ENCODE measurements at regions not wholly inside any gene's neighbourhood (a gene's known extent, or its start where the extent isn't known, plus 50 kb on each side); places are given as distances from the start of the nearest gene placed in this dataset.
"Not testable (repeated sequence)": the region's sequence is repeated elsewhere in the genome, so short reads cannot be mapped to it uniquely, and the experiment has no call there.

DNA sequence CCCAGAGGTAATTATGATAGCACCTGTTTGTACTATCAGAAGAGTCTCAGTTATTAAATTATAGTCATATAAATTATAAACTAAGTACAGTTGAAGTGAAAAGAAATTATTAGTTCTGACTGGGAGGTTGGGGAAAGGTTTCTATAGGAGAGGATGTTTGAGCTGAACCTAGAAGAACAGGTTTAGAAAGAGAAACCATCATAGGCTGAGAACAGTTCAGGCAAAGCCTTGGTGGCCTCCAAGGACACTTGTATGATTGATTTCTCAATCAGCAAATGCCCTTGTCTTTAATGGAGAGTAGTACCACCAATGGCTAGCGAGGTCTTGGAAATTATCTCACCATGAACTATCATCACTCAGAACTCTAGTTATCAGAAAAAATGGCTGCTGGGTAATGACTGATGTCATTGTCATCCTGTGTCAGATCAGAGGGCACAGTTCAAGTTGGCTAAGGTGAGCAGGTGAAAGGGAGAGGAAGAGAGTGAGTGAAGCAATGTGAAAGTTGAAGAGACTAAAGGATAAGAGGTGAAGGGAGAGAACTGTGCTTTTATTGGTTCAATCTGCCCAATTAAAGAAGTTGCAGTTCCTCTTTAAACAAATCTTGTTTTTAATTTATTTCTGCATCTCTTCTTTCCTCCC lies 105.8 kb upstream of the NBPF8 start:
- H3K36me3 ChIP-seq (ENCODE audit: insufficient read depth, low read length); H3K4me3 ChIP-seq (ENCODE audit: insufficient read depth, low read length); H3K9me3 ChIP-seq (ENCODE audit: low read depth, low read length); DNase-seq (ENCODE audit: insufficient read length, low spot score, missing footprints); H3K79me2 ChIP-seq (ENCODE audit: insufficient read depth, low read length); H3K4me2 ChIP-seq (ENCODE audit: insufficient read depth, low read length); H2AFZ ChIP-seq (ENCODE audit: low read length); H4K20me1 ChIP-seq (ENCODE audit: insufficient read depth, low read length); H3K4me1 ChIP-seq (ENCODE audit: insufficient read depth, low read length); H3K27me3 ChIP-seq (ENCODE audit: insufficient read depth, low read length); H3K27ac ChIP-seq (ENCODE audit: low read depth, low read length): not testable (repeated sequence)

GRCh38 chr1:120305046-120305445 lies 109.8 kb upstream of the NBPF8 start:
- not testable (repeated sequence) for H3K4me3 ChIP-seq (ENCODE audit: insufficient read depth, low read length); H2AFZ ChIP-seq (ENCODE audit: low read length); H3K4me1 ChIP-seq (ENCODE audit: insufficient read depth, low read length); H3K4me2 ChIP-seq (ENCODE audit: insufficient read depth, low read length); H3K79me2 ChIP-seq (ENCODE audit: insufficient read depth, low read length); H4K20me1 ChIP-seq (ENCODE audit: insufficient read depth, low read length); H3K9me3 ChIP-seq (ENCODE audit: low read depth, low read length); DNase-seq (ENCODE audit: insufficient read length, low spot score, missing footprints); H3K27ac ChIP-seq (ENCODE audit: low read depth, low read length); H3K27me3 ChIP-seq (ENCODE audit: insufficient read depth, low read length); H3K36me3 ChIP-seq (ENCODE audit: insufficient read depth, low read length)

- not testable (repeated sequence) for H3K27ac ChIP-seq (ENCODE audit: low read depth, low read length); H3K4me1 ChIP-seq (ENCODE audit: insufficient read depth, low read length); H3K4me2 ChIP-seq (ENCODE audit: insufficient read depth, low read length); H3K36me3 ChIP-seq (ENCODE audit: insufficient read depth, low read length); H3K27me3 ChIP-seq (ENCODE audit: insufficient read depth, low read length); H3K4me3 ChIP-seq (ENCODE audit: insufficient read depth, low read length); H2AFZ ChIP-seq (ENCODE audit: low read length); H3K9me3 ChIP-seq (ENCODE audit: low read depth, low read length); H3K79me2 ChIP-seq (ENCODE audit: insufficient read depth, low read length); H4K20me1 ChIP-seq (ENCODE audit: insufficient read depth, low read length); DNase-seq (ENCODE audit: insufficient read length, low spot score, missing footprints)
These were observed 110.5 kb upstream of the NBPF8 start for GRCh38 chr1:120304341-120304740.

GRCh38 chr1:120299433-120300057 lies 115.3 kb upstream of the NBPF8 start:
- H4K20me1 ChIP-seq (ENCODE audit: insufficient read depth, low read length); H3K9me3 ChIP-seq (ENCODE audit: low read depth, low read length); H2AFZ ChIP-seq (ENCODE audit: low read length); H3K4me3 ChIP-seq (ENCODE audit: insufficient read depth, low read length); H3K79me2 ChIP-seq (ENCODE audit: insufficient read depth, low read length); H3K27ac ChIP-seq (ENCODE audit: low read depth, low read length); H3K27me3 ChIP-seq (ENCODE audit: insufficient read depth, low read length); H3K4me2 ChIP-seq (ENCODE audit: insufficient read depth, low read length); H3K4me1 ChIP-seq (ENCODE audit: insufficient read depth, low read length); H3K36me3 ChIP-seq (ENCODE audit: insufficient read depth, low read length); DNase-seq (ENCODE audit: insufficient read length, low spot score, missing footprints): not testable (repeated sequence)

GRCh38 chr1:120298487-120298886 lies 116.3 kb upstream of the NBPF8 start:
- H3K27ac ChIP-seq (ENCODE audit: low read depth, low read length); H3K4me2 ChIP-seq (ENCODE audit: insufficient read depth, low read length); H3K79me2 ChIP-seq (ENCODE audit: insufficient read depth, low read length); H4K20me1 ChIP-seq (ENCODE audit: insufficient read depth, low read length); H3K4me3 ChIP-seq (ENCODE audit: insufficient read depth, low read length); H3K36me3 ChIP-seq (ENCODE audit: insufficient read depth, low read length); DNase-seq (ENCODE audit: insufficient read length, low spot score, missing footprints); H3K9me3 ChIP-seq (ENCODE audit: low read depth, low read length); H3K27me3 ChIP-seq (ENCODE audit: insufficient read depth, low read length); H3K4me1 ChIP-seq (ENCODE audit: insufficient read depth, low read length); H2AFZ ChIP-seq (ENCODE audit: low read length): not testable (repeated sequence)

- DNase-seq (ENCODE audit: insufficient read length, low spot score, missing footprints); H3K79me2 ChIP-seq (ENCODE audit: insufficient read depth, low read length); H3K4me1 ChIP-seq (ENCODE audit: insufficient read depth, low read length); H2AFZ ChIP-seq (ENCODE audit: low read length); H3K27ac ChIP-seq (ENCODE audit: low read depth, low read length); H3K27me3 ChIP-seq (ENCODE audit: insufficient read depth, low read length); H3K4me3 ChIP-seq (ENCODE audit: insufficient read depth, low read length); H3K36me3 ChIP-seq (ENCODE audit: insufficient read depth, low read length); H3K4me2 ChIP-seq (ENCODE audit: insufficient read depth, low read length); H4K20me1 ChIP-seq (ENCODE audit: insufficient read depth, low read length); H3K9me3 ChIP-seq (ENCODE audit: low read depth, low read length): not testable (repeated sequence)
These were observed 117.4 kb upstream of the NBPF8 start for GRCh38 chr1:120297345-120297953.

DNA sequence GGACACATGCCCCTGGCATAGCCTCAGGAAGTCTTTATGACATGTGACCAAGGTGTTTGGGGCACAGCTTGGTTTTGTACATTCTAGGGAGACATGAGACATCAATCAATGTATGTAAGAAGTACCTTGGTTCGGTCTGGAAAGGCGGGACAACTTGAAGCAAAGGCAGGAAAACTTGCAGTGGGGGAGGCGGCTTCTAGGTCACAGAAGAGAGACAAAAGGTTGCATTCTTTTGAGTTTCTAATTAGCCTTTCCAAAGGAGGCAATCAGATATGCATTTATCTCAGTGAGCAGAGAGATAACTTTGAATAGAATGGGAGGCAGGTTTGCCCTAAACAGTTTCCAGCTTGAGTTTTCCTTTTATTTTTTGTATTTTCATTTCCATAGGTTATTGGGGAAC lies 113.8 kb upstream of the SEC22B start:
- H3K27ac ChIP-seq (ENCODE audit: low read depth, low read length): not testable (repeated sequence)

GRCh38 chr1:120289601-120290074 lies 113.3 kb upstream of the SEC22B start:
- H3K27me3 ChIP-seq (ENCODE audit: insufficient read depth, low read length); H3K9me3 ChIP-seq (ENCODE audit: low read depth, low read length); H2AFZ ChIP-seq (ENCODE audit: low read length); DNase-seq (ENCODE audit: insufficient read length, low spot score, missing footprints); H3K79me2 ChIP-seq (ENCODE audit: insufficient read depth, low read length); H3K4me1 ChIP-seq (ENCODE audit: insufficient read depth, low read length); H3K4me2 ChIP-seq (ENCODE audit: insufficient read depth, low read length); H3K36me3 ChIP-seq (ENCODE audit: insufficient read depth, low read length); H3K4me3 ChIP-seq (ENCODE audit: insufficient read depth, low read length); H3K27ac ChIP-seq (ENCODE audit: low read depth, low read length); H4K20me1 ChIP-seq (ENCODE audit: insufficient read depth, low read length): not testable (repeated sequence)

More for the DNA sequence above, 113.8 kb upstream of the SEC22B start:
- H3K4me2 ChIP-seq (ENCODE audit: insufficient read depth, low read length); H3K4me1 ChIP-seq (ENCODE audit: insufficient read depth, low read length); H3K36me3 ChIP-seq (ENCODE audit: insufficient read depth, low read length); H3K9me3 ChIP-seq (ENCODE audit: low read depth, low read length); H3K4me3 ChIP-seq (ENCODE audit: insufficient read depth, low read length); H3K79me2 ChIP-seq (ENCODE audit: insufficient read depth, low read length); H3K27me3 ChIP-seq (ENCODE audit: insufficient read depth, low read length); H2AFZ ChIP-seq (ENCODE audit: low read length); H4K20me1 ChIP-seq (ENCODE audit: insufficient read depth, low read length); DNase-seq (ENCODE audit: insufficient read length, low spot score, missing footprints): not testable (repeated sequence)

All from osteoblast (primary cell).